H9 (cell line): ENCODE measurements at regions not wholly inside any gene's neighbourhood (a gene's known extent, or its start where the extent isn't known, plus 50 kb on each side); places are given as distances from the start of the nearest gene placed in this dataset.

Experiments
- DNase-seq: peaks from one replicate; pipeline ENCODE4 v3.0.0-alpha.2; 2017
- H2AFZ ChIP-seq: one replicate; pipeline ENCODE4 v1.6.1; 2013; ENCODE audit warnings: mild to moderate bottlenecking, low read length, control low read depth, moderate library complexity
- H2AK5ac ChIP-seq: 2 replicates; pipeline ENCODE4 v1.6.1; 2013; ENCODE audit warnings: low read length, control low read depth, mixed read lengths; ENCODE audit not compliant: insufficient read length
- H2BK120ac ChIP-seq: one replicate; pipeline ENCODE4 v1.6.1; 2013; ENCODE audit warnings: low read depth, mild to moderate bottlenecking, low read length, control low read depth, inconsistent platforms; ENCODE audit not compliant: poor library complexity, severe bottlenecking
- H2BK12ac ChIP-seq: 2 replicates; pipeline ENCODE4 v1.6.1; 2013; ENCODE audit warnings: low read length, control low read depth, mixed read lengths, low read depth; ENCODE audit not compliant: insufficient read length
- H2BK15ac ChIP-seq: 2 replicates; pipeline ENCODE4 v1.6.1; 2013; ENCODE audit warnings: low read depth, low read length, control low read depth
- H2BK20ac ChIP-seq: one replicate; pipeline ENCODE4 v1.6.1; 2013; ENCODE audit warnings: low read depth, mild to moderate bottlenecking, low read length, control low read depth, inconsistent platforms; ENCODE audit not compliant: poor library complexity, severe bottlenecking
- H2BK5ac ChIP-seq: 2 replicates; pipeline ENCODE4 v1.6.1; 2013; ENCODE audit warnings: low read length, control low read depth, mixed read lengths; ENCODE audit not compliant: insufficient read length
- H3K14ac ChIP-seq: 2 replicates; pipeline ENCODE4 v1.6.1; 2013; ENCODE audit warnings: low read length, control low read depth; ENCODE audit not compliant: insufficient read depth
- H3K18ac ChIP-seq: 2 replicates; pipeline ENCODE4 v1.6.1; 2013; ENCODE audit warnings: low read depth, mild to moderate bottlenecking, mixed read lengths, low read length, control low read depth; ENCODE audit not compliant: insufficient read length
- H3K23ac ChIP-seq: 2 replicates; pipeline ENCODE4 v1.6.1; 2013; ENCODE audit warnings: low read length, control low read depth, mixed read lengths, low read depth; ENCODE audit not compliant: insufficient read length
- H3K23me2 ChIP-seq: 2 replicates; pipeline ENCODE4 v1.6.1; 2013; ENCODE audit warnings: low read depth, mild to moderate bottlenecking, mixed read lengths, low read length, control low read depth; ENCODE audit not compliant: insufficient read length, poor library complexity, severe bottlenecking
- H3K27ac ChIP-seq: 2 replicates; pipeline ENCODE4 v1.5.1; 2013; ENCODE audit warnings: low read length, control low read depth, mixed read lengths, low read depth; ENCODE audit not compliant: insufficient read length
- H3K27me3 ChIP-seq: 2 replicates; pipeline ENCODE4 v1.6.1; 2013; ENCODE audit warnings: low read length, control low read depth, inconsistent platforms; ENCODE audit not compliant: insufficient read depth
- H3K4ac ChIP-seq: 2 replicates; pipeline ENCODE4 v1.6.1; 2013; ENCODE audit warnings: low read depth, mild to moderate bottlenecking, control low read depth, inconsistent platforms, low read length, moderate library complexity
- H3K4me1 ChIP-seq: 2 replicates; pipeline ENCODE4 v1.6.1; 2013; ENCODE audit warnings: low read length, control low read depth, inconsistent platforms; ENCODE audit not compliant: insufficient read depth
- H3K4me2 ChIP-seq: 2 replicates; pipeline ENCODE4 v1.6.1; 2013; ENCODE audit warnings: low read length, control low read depth, mixed read lengths; ENCODE audit not compliant: insufficient read length, insufficient read depth
- H3K56ac ChIP-seq: 2 replicates; pipeline ENCODE4 v1.6.1; 2013; ENCODE audit warnings: low read depth, mild to moderate bottlenecking, mixed read lengths, low read length, control low read depth; ENCODE audit not compliant: insufficient read length
- H3K79me1 ChIP-seq: 2 replicates; pipeline ENCODE4 v1.6.1; 2013; ENCODE audit warnings: low read depth, mild to moderate bottlenecking, moderate library complexity, low read length, control low read depth, inconsistent platforms; ENCODE audit not compliant: insufficient read depth, poor library complexity, severe bottlenecking
- H3K79me2 ChIP-seq: 2 replicates; pipeline ENCODE4 v1.6.1; 2013; ENCODE audit warnings: low read length, control low read depth, inconsistent platforms; ENCODE audit not compliant: insufficient read depth
- H3K9ac ChIP-seq: 2 replicates; pipeline ENCODE4 v1.6.1; 2013; ENCODE audit warnings: low read length, control low read depth, mixed read lengths; ENCODE audit not compliant: insufficient read length; ENCODE audit errors: extremely low read depth
- H3K9me3 ChIP-seq: one replicate; pipeline ENCODE4 v1.6.1; 2013; ENCODE audit warnings: low read depth, low read length, inconsistent platforms; ENCODE audit not compliant: control insufficient read depth
- H3T11ph ChIP-seq: one replicate; pipeline ENCODE4 v1.6.1; 2013; ENCODE audit warnings: mild to moderate bottlenecking, low read length, control low read depth, inconsistent platforms
- H4K20me1 ChIP-seq: one replicate; pipeline ENCODE4 v1.6.1; 2013; ENCODE audit not compliant: control insufficient read depth, insufficient read length, insufficient read depth
- H4K5ac ChIP-seq: 2 replicates; pipeline ENCODE4 v1.6.1; 2013; ENCODE audit warnings: low read depth, mild to moderate bottlenecking, mixed read lengths, low read length, control low read depth; ENCODE audit not compliant: insufficient read length
- H4K8ac ChIP-seq: replicated peaks from 2 replicates; pipeline ENCODE4 v1.6.1; 2013; ENCODE audit warnings: low read length, control low read depth, mixed read lengths, low read depth; ENCODE audit not compliant: insufficient read length
- H4K91ac ChIP-seq: 2 replicates; pipeline ENCODE4 v1.6.1; 2013; ENCODE audit warnings: low read depth, mild to moderate bottlenecking, moderate library complexity, mixed read lengths, low read length, control low read depth; ENCODE audit not compliant: insufficient read length
- H3K27ac Mint-ChIP-seq, 3 experiments: 2 replicates in 2 of 3; 3 replicates in 1 of 3; pipeline ENCODE4 v1.8.0; 2020 to 2021; ENCODE audit warnings: mixed read lengths in 3 of 3, mild to moderate bottlenecking in 1 of 3, moderate library complexity in 1 of 3
- H3K27me3 Mint-ChIP-seq: 2 replicates; pipeline ENCODE4 v1.8.0; 2021; ENCODE audit warnings: low read depth, mild to moderate bottlenecking, moderate library complexity, mixed read lengths
- H3K36me3 Mint-ChIP-seq, 3 experiments: 2 replicates in 2 of 3; 3 replicates in 1 of 3; pipeline ENCODE4 v1.8.0; 2020 to 2021; ENCODE audit warnings: low read depth in 3 of 3, mixed read lengths in 3 of 3; ENCODE audit not compliant: insufficient read depth in 1 of 3
- H3K4me1 Mint-ChIP-seq, 2 experiments: 2 replicates each; pipeline ENCODE4 v1.8.0; 2020; ENCODE audit warnings: mixed read lengths in 2 of 2
- H3K4me3 Mint-ChIP-seq, 2 experiments: 2 replicates in 1 of 2; 3 replicates in 1 of 2; pipeline ENCODE4 v1.8.0; 2020 to 2021; ENCODE audit warnings: mild to moderate bottlenecking in 2 of 2, mixed read lengths in 2 of 2, moderate library complexity in 1 of 2
- H3K9me3 Mint-ChIP-seq, 2 experiments: 2 replicates in 1 of 2; 3 replicates in 1 of 2; pipeline ENCODE4 v1.8.0; 2020; ENCODE audit warnings: mild to moderate bottlenecking in 2 of 2, mixed read lengths in 2 of 2, moderate library complexity in 1 of 2
- CTCF ChIP-seq: fragments of 200-600 bp; sonication (generic); conservative IDR thresholded peaks from 3 replicates; pipeline ENCODE4 v1.8.0; 2021; ENCODE audit warnings: antibody characterized with exemption, mild to moderate bottlenecking
- WGBS: extraction: QIAGEN DNeasy Blood & Tissue Kit; methylation state at CpG from one replicate; pipeline ENCODE4 v1.1.7; 2013; ENCODE audit warnings: missing lambda C conversion rate, low lambda C conversion rate, mixed read lengths; ENCODE audit not compliant: insufficient read length; ENCODE audit errors: extremely low coverage; 5-methylcytosine and 5-hydroxymethylcytosine counted together

- Histone ChIP-seq H2BK5ac (no peak overlapping the region), H4K5ac (no peak overlapping the region), H3K14ac (no peak overlapping the region), H2BK12ac (no peak overlapping the region), H3K4me1 (no peaks in the 10 kb centered on the region), H2BK20ac (no peak overlapping the region), H2AK5ac (no peak overlapping the region), H3K79me2 (no peaks in the 10 kb centered on the region), H3K23me2 (no peaks in the 10 kb centered on the region), H3K27me3 (no peaks in the 10 kb centered on the region), H4K8ac (no peak overlapping the region), H4K20me1 (no peaks in the 10 kb centered on the region), H3K4ac (no peak overlapping the region), H3K9me3 (no peaks in the 10 kb centered on the region), H2AFZ (no peak overlapping the region), H3K27ac (no peak overlapping the region), H3K56ac (no peak overlapping the region), H4K91ac (no peak overlapping the region), H2BK120ac (no peak overlapping the region), H3K4me2 (no peak overlapping the region), H3K79me1 (no peaks in the 10 kb centered on the region), H3T11ph (no peak overlapping the region), H3K9ac (no peak overlapping the region), H2BK15ac (no peak overlapping the region), H3K18ac (no peak overlapping the region), H3K23ac (no peak overlapping the region)
- Mint-ChIP-seq H3K27me3 (no peaks in the 10 kb centered on the region), H3K9me3 (no peaks in the 10 kb centered on the region), H3K36me3 (no peaks in the 10 kb centered on the region), H3K4me3 (no peak overlapping the region), H3K4me1 (peaks cover 0 to 5% of the 10 kb centered on the region in 2 experiments; a peak in 2 of 4 replicates), H3K27ac (no peak overlapping the region)
- TF ChIP-seq CTCF: no peak
- no peak for DNase-seq
- WGBS: no CpG with 5 or more reads among the region's 1 CpG
Observed at GRCh38 chr14:82565825-82566224, 1032.2 kb upstream of the SEL1L start.
